GM12872 (cell line): ENCODE measurements at regions not wholly inside any gene's neighbourhood (a gene's known extent, or its start where the extent isn't known, plus 50 kb on each side); places are given as distances from the start of the nearest gene placed in this dataset.
A peak's percentile ranks its signal among the peaks of the same experiment; 100 is the strongest.

ENCODE experiments used
- CTCF ChIP-seq: IDR thresholded peaks from 3 replicates; pipeline ENCODE4 v1.5.1; 2011; ENCODE audit warnings: low read depth, mild to moderate bottlenecking, low read length, moderate library complexity; ENCODE audit not compliant: insufficient read depth

- no peak for TF ChIP-seq CTCF
Measured at GRCh38 chr4:184536881-184537248, 62.5 kb upstream of the IRF2 start.

GRCh38 chr4:184536065-184536880, 61.9 kb upstream of the IRF2 start:
- 0 out of 3 replicates have a peak, but pooled peaks have one; percentile 3 for TF ChIP-seq CTCF

- TF ChIP-seq CTCF = no peak
Measured at GRCh38 chr4:184534511-184535391, 60.4 kb upstream of the IRF2 start.

- no peak for TF ChIP-seq CTCF
Measured at GRCh38 chr4:184533908-184534307, 59.6 kb upstream of the IRF2 start.

- TF ChIP-seq CTCF = no peak
Measured at GRCh38 chr4:184531008-184531407, 56.7 kb upstream of the IRF2 start.

- no peak for TF ChIP-seq CTCF
Measured at GRCh38 chr4:184529283-184529682, 54.9 kb upstream of the IRF2 start.

GRCh38 chr4:184528713-184529112, 54.4 kb upstream of the IRF2 start:
- TF ChIP-seq CTCF = no peak
